GM13977 (cell line): ENCODE measurements at regions not wholly inside any gene's neighbourhood (a gene's known extent, or its start where the extent isn't known, plus 50 kb on each side); places are given as distances from the start of the nearest gene placed in this dataset.

Experiments
- DNase-seq: peaks from one replicate; pipeline ENCODE4 v3.0.0; 2012; ENCODE audit warnings: low spot score
- in situ Hi-C: fragments of 300-500 bp; cut with MboI; formaldehyde crosslinking; loops from one replicate; pipeline ENCODE4 v1.12.0; 2022; ENCODE audit warnings: low sequenced_read_pairs, low pct_unique_long_range_greater_than_20kb, mixed read lengths, inconsistent platforms; ENCODE audit not compliant: unreplicated experiment
- TF ChIP-seq, protein P1 (sequence below): IDR thresholded peaks from 2 replicates; pipeline ENCODE4 v1.5.1; 2012; ENCODE audit warnings: mild to moderate bottlenecking, control low read depth; ENCODE audit not compliant: insufficient read depth; ENCODE audit errors: extremely low read depth, missing control alignments

DNA sequence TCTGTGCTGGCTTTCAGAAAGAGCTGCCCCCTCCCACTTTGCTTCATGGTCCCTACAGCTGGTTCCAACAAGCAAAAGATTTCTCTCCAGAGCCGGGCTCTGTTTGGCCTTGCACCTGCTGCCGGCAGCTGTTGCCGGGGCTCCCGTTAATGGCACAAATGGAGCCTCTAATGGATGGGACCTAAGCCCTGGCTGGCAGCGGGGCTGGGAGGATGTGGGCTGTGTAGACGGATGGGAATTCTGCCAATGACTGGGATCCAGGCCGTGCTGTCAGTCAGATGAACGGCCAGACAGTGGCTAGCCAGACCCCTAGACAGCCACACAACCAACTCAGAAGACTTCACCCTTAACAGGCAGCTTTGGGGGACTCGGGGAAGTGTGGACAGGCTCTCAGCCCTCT, 88.0 kb downstream of the RPLP1 start:
- no peak for DNase-seq
- TF ChIP-seq, protein P1, sequence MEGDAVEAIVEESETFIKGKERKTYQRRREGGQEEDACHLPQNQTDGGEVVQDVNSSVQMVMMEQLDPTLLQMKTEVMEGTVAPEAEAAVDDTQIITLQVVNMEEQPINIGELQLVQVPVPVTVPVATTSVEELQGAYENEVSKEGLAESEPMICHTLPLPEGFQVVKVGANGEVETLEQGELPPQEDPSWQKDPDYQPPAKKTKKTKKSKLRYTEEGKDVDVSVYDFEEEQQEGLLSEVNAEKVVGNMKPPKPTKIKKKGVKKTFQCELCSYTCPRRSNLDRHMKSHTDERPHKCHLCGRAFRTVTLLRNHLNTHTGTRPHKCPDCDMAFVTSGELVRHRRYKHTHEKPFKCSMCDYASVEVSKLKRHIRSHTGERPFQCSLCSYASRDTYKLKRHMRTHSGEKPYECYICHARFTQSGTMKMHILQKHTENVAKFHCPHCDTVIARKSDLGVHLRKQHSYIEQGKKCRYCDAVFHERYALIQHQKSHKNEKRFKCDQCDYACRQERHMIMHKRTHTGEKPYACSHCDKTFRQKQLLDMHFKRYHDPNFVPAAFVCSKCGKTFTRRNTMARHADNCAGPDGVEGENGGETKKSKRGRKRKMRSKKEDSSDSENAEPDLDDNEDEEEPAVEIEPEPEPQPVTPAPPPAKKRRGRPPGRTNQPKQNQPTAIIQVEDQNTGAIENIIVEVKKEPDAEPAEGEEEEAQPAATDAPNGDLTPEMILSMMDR: no peak
- in situ Hi-C loops: no loop called here

DNA sequence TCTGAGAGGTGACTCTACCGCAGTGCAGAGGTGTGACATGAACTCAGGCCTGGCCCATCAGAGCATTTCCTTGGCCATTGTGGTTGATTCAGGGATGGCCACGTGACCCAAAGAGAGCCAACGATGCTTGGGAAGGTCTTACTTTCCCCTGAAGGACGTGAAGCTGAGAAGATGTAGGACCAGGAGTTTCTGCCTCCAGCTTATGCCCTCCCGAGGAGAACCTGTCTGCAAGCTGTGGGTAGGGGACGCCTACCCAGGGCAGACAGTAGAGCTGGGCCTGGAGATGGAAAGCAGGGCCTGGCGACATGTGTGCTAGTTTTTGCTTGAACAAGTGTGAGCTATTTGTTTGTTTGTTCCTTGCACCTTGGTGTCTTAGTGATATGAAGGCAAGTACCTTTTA, 89.4 kb downstream of the RPLP1 start:
- TF ChIP-seq, protein P1: no peak
- no peak for DNase-seq
- in situ Hi-C loops: no loop called here

DNA sequence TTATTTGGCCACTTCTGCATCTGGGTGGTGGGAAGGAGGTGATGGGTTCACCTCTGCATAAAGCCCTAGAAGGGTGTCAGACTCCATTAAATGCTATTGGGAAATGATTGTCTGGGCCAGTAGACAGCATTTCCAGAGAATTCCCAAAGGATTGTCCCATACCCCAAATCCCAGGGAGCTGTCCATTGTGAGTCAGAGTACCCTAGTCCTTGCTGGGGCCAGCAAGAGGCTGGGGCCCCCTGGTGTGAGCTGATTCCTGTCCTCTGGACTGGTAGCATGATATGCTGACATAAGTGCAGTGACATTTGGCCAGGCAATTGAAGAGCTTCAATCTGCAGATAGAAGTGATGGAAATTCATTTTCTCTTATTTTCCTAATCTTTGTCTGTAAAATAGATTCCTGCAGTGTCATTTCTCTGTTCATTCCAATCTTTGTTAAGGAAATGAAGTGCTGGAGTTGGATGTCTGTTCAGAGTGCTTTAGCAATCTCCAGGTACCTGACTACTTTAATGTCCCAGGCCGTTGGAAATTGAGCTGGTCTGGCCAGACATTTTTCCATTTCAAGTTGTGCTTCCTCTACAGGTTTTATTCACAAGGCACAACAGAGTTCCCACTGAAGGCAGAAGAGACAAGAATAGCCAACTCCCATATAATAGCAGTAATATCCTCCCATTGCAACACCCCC, 91.2 kb downstream of the RPLP1 start:
- no peak for DNase-seq
- in situ Hi-C loops: no loop called here
- TF ChIP-seq, protein P1: no peak

DNA sequence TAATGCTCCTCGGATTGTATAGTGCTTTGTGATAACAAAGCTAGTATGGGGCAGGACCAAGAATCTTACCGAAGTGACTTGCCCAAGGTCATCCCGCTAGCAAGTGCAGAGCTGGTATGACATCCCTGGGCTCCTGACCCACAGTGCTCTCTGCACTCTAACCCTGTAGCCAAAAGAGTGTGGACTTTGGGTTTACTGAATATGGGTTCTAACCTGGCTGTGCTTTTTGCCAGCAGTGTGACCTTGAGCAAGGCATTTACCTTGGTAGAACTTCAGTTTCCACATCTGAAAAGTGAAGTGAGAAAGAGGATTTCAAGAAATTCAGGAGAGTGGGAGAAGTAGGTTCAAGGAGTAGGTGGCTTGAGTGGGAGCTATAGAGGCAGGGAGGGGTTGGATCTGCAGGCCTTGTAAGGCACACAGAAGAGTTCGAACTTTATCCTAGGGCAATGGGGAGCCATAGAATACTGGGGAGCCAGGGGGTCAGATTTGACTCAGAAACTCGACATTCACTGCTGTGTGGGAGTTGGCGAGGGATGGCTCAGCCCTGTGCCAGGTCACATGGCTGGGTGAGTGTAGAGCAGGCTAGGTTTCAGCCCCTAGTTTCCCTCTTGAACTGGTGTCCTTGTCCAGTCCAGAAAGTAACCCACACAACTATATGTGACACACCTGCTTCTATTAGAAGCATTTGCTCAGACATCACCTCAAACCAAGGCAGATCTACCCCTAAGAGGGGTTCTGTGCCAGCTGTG, 91.9 kb downstream of the RPLP1 start:
- in situ Hi-C loops: no loop called here
- TF ChIP-seq, protein P1: no peak
- no peak for DNase-seq

DNA sequence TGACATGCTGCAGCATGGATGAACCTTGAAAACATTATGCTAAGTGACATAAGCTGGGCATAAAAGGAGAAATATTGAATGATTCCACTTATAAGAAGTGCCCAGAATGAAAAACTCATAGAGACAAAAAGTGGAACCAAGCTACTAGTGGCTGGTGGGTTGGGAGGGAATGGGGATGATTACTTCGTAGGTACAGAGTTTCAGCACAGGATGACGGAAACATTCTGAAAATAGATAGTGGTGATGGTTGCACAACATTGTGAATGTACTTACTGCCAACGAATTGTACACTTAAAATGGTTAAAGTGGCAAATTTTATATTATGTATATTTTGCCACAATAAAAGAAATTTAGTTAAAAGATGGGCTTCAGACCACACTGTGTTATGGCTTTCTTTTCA, 93.6 kb downstream of the RPLP1 start:
- TF ChIP-seq, protein P1: no peak
- DNase-seq: no peak
- in situ Hi-C loops: no loop called here

DNA sequence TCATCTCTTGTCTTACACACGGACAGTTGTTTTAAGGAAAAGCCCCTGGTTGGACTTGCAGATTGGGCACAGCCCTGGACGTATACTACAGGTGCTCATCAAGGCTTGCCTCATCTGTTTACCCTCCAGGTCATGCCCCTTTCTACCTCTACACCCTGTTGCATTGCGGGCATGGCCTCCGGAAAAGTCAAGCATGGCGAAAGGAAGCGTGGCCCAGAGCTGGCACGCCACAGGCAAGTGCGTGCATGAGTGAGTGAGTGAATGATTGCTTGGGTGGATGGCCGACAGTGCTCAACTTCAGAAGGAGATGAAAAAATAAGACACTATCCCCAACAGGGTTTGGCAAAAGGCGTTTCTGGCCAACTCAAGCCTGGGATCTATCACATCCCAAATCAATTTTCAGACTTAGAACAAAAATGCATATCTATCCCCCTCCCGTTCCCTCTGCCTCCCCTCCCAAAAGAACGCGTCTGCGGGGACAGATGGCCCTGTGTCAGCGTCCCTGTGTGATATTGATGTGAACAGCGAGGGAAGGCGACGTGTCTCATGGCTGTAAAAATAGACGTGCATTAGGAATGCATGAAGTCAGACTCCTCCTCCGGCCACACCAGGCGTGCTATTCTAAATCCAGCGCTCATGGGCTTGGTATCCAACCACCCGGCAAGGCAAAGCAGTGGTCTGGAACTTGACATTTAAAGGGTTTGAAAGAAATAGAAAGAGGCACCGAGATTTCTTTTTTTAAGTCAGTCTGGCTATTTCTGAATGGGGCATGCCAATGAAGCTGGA, 96.0 kb downstream of the RPLP1 start:
- TF ChIP-seq, protein P1: no peak
- in situ Hi-C loops: no loop called here
- no peak for DNase-seq
